NCI-H524 treated with DMSO at 0.1 percent for 48 hours (cell line): ENCODE measurements at regions not wholly inside any gene's neighbourhood (a gene's known extent, or its start where the extent isn't known, plus 50 kb on each side); places are given as distances from the start of the nearest gene placed in this dataset.

Experiments used
- DNase-seq: peaks from one replicate; lab custom pipeline; 2025; lab: John Stamatoyannopoulos, UW

DNA sequence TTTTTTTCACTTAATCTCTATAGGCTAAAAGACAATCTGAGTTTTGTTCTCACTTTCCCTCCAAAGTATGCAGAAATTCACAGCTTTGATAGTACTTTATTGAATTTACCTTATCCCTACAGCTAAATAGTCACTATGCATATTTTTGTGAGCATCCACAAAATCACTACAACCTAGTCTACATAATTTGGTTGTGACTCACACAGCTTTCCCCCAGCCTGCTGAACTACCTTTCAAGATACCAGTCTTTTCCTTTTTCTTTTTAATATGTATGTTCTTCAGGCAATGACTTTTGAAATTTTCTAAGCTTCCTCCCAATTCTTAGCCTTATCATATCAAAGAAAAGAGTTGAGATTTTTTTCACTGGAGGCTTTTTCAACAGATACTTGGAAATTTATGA is 347.3 kb upstream of the CDH6 start:
- DNase-seq: no peak

DNA sequence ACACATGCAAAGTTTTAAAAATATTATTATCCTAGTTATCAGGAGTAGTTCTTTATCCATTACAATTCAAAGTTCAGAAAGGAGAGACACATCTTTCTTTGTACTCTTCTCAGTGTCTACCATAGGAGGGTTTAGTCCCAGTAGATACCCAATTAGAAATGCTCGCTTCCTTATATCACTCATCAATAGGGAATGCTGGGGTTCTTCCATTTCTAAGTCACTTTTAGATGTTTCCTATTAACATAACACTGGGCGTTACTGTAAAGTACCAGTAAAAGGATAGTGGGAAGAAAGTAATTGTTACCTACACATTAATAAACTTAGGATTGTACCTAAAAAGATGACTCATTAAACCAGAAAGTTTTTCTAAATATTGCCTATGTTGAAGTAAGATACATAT is 348.3 kb upstream of the CDH6 start:
- DNase-seq: no peak

DNA sequence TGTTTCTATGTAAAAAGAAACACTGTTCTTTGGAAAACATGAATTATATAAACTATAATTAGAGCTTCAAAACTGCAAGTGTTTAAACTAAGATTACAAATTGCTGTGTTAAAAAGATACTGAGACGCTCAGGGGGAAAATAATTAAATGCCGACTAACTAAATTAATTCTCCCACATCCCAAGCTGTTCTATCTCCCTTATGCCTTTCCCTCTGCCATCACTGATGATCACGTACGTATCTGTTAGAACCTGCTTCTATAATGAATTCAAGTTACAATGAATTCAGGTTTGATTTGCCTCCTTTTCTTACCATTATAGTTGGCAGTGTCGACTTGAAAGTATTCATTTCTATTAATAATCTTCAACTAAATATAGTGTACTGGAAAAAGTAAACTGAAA is 349.9 kb upstream of the CDH6 start:
- no peak for DNase-seq

DNA sequence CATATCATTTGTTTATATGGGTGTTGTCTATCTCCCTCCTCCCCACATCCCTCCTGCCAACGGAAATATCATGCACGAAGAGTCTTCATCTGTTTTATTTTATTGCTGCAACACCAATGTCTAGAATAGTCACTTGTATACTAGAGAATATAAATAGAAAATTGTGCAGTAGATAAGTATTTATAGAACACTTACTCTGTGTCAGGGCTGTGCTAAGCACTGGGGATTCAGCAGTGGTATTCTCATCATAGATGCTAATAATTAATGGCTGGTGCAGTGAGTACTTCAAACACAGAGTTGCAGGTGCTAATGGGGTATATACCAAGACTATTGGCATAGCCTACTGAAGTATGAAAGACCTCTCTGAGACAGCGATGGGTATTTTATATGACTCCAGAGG is 353.5 kb upstream of the CDH6 start:
- DNase-seq: no peak

DNA sequence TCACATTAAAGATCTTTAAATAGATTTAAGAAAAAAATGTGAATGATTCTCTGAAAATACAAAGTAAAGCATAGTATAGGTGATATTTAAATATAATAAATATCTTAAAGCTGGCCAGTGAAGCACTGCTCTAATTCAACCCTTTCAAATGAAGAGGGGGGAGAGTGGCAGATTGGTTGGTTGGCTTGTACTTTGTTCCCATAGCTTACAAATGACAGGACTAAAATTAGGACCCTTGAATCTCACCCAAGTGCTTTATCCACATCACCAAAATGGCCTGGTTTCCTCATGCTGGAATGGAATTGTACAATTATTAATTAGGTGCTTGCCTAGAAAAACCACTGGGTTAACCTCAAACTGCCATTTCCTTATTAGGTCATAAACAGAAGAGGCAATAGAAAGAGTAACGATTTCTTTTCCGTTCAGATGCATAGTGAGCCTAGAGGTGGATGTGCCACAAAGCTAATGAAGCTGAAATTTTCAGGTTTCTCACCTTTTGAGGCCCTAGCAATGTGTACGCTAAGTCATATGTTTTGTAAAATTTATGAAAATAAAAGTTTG is 354.5 kb upstream of the CDH6 start:
- no peak for DNase-seq

DNA sequence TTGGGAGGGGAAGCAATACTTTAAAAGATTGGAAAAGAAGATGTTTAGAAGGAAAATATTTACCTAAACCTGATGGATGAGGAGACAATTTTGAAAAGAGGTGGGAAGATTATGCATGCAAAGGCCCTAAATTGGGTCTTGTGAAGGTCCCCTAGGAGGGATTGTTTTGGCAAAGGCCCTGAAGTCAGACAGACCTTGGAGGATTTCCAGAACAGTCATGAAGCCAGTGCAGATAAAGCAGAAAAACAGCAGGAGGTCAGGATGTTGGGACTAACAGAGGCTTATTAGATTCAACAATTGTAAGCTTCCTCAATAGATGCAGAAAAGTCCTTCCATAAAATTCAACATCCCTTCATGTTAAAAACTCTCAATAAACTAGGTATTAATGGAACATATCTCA is 361.0 kb upstream of the CDH6 start:
- no peak for DNase-seq

DNA sequence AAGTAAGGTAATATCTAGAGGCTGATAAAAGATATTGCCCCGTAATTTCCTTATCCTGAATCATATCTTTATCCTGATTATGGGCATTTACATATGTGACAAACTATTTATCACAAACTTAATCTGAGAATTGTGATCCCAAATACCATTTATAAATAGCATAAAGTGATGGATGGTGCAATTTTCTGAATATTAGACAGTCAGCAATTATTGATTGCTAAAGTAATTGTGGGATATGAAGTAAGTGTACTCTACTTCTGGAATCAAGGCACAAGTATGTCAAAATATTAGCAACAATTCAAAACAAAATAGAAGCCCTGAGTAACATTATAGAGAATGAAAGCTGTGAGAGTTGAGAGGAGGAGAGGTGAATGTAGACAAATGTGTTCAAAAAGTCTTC is 361.9 kb upstream of the CDH6 start:
- DNase-seq: no peak

DNA sequence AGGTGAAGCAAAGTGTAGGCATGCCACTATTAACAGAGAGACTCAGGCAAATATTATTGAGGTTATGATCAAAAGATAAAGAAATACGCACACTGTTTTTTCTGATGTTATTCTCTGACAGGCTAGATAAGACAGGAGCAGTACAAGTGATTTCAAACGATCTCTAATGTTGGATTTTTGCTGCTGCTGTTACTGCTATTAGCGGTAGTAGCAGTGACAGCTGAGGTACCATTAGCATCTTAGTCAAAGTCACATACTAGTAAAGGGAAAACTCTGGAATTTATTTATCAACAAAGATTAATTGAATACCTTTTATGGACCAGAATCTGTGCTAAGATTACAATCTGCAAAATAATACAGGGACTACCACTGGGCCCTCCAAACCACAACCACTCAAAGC is 362.4 kb upstream of the CDH6 start:
- DNase-seq: no peak

DNA sequence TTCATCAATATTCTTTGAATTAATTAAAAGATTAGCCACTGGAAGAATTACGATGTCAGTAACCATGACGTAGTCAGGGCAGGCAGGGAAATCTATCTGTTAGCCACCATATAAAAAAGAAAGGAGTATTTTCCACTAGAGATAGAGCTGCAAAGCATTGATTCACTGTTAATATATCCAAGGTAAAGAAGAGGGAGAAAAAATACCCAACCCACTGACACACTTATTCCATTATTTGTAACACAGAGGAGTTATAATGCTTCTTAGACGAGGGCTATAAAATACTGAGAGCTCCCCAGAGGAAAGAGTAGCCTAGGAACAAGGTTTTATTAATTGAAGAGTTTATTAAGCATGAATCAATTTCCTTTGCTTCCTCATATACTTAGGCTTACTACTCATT is 382.2 kb upstream of the CDH6 start:
- DNase-seq: no peak

DNA sequence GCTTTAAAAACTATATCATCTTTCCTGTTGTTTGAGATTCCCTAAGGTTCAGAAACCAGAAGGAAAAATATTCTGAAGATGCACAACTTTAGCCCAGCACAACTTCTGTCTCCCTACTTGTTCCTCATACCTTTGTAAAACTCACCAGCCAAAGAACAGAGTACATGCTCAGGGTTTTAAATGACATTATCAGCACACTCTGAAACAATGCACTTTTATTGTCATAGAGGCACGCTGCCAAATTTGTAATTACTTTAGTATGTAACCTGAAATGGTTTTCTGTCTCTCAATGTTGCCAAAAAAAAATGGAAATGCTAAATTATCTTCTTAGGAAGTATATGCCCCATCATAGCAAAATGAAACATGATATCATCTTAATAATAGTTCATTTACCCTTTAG is 383.6 kb upstream of the CDH6 start:
- no peak for DNase-seq

DNA sequence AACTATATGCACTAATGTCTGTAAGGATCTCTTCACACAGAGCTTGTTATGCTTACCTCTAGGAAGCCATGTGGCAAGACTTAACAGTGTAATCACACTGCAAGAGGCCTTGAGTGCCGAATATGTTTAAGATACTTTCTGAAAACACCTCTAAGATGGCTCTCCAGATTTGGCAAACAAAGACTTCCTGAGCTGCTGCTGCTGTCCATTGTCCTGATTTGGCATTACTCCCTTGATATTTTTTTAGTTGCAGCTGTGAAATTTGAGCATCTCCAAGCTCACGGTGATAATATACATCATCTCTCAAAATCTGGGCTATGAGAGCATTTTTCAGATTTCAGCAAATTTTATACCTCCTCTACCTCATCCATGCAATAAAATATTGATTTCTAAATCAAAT is 384.5 kb upstream of the CDH6 start:
- DNase-seq: no peak

DNA sequence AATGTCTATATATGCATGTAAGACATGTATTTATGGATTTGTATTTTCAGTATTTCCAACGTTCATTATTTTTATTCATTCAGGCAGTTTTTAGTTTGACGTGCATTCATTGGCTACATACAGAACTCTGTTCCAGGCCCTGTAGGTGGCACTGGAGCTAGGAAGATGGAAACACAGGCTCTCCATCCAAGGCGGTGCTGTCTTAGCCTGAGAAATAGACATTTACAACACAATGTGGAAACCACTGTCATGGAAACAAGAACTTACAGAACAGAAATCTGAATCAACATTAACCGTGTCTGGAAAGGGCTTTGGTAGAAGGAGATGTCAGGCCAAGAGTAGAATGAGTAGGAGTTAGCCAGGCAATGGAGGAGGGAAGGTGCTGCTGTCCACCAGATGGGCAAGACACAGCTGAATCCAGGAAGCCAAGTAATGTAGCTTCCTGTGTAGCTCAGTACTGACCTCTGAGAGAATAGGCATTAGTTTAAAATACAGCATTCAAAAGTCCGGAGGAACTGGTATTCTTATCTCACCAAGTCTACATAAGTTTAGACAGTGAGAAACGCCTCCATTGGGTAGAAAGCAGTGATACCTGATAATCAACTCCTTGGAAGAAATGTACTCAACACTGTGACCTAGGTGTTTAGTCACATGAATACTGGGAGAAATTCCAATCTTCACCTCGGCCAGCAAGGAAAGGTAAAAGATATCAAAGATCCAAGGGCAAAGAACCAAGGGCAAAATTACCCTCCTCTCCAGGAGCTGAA is 388.6 kb upstream of the CDH6 start:
- DNase-seq: no peak

DNA sequence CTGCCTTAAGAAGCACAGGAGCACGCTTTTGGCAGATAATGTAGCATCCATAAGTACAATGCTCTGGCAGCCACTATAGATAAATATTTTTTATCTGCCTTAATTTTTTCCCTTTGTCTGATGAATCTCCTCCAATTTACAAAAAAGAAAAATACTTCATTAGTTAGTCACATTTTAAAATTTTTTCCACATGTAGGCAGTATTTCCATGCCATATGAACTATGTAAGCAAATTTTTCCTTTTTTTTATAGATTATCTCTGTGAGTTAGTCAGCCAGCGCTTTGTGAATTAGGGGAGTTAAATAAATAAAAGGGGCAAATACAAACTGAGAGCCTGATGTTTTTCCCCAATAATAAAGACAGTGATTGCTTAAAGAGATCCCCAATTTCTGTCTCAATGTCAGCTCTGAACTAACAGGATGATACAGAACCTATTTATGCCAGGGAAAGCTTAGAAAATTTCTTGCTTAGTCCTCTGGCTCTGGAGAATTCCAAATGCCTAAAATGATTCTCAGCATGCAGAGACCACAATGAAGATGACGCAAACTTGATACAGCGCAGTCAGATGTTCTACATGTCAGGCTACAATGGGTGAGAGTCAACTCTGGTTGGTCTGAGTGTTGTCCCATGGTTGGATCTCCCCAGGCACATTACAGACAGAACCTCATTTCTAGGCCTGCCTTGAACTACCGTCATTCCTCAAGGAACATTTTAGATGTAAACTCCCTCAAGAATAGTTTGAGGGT is 390.4 kb upstream of the CDH6 start:
- DNase-seq: no peak

DNA sequence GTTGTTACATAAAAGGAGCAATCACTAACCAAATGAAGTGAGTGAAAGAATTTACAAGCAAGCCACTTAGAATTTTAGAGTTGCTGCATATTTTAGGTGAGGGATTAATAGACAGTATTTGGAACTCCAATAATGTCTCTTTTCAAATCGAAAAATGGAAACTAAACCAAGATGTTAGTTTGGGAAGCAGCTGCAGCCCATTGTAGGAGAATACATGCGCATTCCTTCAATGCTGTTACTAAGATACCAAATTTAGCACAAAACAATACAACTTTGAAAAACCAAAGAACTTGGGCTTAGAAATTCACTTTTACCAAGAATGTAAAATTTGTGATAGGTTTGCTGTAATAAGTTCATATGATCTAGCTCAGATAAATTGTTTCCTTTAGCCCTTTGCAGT is 411.8 kb upstream of the CDH6 start:
- no peak for DNase-seq

DNA sequence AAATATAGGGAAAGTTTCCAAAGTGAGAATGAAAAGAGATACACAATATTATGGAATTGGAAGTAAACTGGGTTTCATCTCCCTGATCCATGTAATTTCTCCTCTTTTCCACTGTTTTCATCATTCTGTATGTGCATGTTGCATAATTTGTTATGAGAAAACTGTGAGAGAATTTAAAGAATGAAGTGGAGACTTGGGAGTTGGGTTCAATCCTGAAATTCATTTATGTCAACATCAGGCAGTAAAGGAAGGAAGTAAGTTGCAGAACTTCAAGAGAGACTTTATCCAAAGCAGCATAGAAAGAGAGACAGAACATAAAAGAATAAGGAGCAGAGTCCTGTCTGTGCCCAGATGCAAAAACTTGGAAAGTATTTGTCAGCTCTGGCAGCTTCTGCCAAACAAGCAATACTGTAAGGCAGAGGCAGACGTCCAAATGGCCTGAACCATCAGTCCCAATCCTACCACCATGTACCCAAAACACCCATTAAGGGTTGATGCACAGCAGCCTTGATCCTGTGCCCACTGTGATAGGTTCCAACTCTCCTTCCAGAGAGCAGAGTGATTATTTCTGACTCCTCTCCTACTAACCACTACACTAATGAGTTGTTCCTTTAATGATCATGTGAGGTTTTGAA is 425.3 kb upstream of the CDH6 start:
- no peak for DNase-seq

DNA sequence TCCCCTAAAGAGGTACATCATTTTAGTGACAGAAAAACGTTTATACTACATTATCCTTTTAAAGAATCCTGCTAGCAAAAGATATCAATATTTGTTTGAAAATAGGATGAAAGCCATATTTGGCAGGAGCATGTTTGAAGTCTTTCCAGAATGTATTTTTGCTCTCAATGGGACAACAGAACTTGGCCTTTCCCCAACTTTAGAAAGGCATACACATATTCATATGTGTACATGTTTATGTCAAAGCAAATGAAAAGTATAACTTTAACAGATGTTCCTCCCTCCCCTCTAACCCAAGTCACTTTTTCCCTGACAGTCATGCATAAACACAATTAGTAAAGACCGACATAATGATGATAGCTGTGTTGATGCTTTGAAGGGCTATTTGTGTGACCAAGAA is 427.8 kb upstream of the CDH6 start:
- no peak for DNase-seq

DNA sequence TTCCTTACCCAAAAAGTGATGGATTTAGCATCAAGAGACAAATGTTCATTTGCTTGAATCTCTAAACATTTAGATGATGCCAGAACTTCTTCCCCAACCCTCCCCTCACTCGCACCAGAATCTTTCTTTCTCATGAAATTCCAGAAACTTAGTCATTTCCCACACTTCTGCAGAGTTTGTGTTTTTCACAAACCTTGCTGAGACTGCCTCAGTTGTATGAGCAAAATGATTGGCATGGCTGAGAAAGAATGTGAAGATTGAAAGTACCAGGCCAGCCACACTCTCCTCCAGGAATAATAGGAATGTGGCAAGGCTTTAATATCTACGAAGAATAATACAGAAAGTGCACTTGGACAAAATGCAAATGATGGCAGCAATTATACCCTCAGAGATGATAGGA is 428.3 kb upstream of the CDH6 start:
- no peak for DNase-seq

DNA sequence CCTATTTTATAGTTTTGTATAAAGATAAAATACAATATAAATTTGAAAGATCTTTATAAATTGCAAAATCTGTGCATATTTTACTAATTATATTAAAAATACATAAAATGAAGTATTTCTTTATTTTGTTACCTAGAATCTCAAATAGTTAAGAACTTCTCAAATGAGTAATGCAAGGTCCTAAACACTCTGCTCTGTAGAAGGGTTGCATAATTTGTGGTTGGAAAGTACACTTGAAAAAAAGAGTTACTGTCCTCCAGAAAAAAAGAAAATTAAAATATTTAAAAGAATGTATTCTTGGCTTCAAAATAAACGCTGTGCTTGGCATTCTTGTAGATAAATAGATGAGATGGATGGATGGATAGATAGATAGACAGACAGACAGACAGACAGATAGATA is 428.8 kb upstream of the CDH6 start:
- no peak for DNase-seq

DNA sequence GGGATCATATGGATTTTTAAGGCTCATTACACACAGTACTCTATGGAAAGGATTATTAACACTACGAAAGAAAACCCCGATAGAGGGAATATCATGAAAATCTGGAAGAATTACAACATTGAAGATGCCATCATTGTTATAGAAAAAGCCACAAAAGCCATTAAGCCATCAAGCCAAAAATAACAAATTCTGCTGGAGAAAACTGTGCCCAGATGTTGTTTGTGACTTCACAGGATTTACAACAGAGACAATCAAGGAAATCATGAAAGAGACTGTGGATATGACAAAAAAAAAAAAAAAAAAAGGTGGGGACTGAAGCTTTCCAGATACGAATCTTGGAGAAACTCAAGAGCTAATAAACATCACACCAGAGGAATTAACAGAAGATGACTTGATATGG is 433.8 kb upstream of the CDH6 start:
- DNase-seq: no peak

DNA sequence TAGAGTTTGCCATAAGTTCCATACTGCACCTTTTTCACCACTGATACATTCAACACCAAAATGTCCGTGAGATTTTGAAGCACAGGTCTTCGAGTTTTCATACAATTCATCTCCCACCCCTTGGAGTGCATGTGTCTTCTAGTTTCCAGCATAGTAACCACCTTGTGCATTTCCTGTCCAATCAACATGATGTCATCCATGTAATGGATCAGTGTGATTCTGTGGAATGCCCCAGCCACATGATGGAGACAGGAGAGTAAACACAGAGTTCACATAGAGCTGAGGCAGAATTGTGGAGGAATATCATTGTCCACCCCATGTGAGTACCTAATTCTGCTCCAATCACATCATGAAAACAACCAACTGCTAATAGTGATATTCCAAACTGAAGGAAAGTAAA is 441.5 kb upstream of the CDH6 start:
- no peak for DNase-seq

DNA sequence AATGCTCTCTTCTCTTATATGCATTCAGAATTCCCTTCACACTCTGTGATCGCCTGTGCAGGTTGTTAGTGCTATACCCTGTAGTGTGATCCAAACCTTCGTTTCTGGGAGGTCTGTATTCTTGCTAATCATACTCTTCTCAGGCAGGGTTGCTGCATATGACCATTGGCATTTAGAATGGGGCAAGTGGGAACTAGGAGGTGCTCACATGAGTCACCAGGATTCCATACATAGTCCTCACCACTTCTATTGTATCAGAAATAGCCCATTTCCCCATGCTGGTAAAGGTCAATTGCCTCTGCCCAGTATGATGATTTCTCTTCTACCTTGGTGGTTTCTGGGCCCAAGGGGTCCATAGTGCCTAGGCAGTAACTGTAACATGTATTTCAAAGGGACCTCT is 443.5 kb upstream of the CDH6 start:
- DNase-seq: no peak

DNA sequence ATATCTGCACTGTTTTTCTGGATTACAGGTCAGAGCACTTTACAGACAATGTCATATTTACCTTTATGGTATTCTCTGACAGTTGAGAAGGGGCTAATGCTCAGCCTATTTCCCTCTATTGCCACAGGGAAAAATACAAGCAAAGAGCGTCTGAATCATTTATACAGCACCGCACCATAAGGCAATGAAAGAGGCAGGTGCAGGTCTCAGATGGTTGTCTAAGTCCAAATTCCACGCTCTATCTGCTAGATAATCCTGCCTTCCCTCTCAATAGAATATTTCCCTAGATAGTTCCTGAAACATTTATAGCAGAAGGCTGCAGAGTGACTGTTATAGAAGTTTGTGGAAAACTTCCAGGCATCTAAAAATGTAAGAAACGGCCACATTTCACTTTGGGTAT is 446.1 kb upstream of the CDH6 start:
- DNase-seq: no peak

DNA sequence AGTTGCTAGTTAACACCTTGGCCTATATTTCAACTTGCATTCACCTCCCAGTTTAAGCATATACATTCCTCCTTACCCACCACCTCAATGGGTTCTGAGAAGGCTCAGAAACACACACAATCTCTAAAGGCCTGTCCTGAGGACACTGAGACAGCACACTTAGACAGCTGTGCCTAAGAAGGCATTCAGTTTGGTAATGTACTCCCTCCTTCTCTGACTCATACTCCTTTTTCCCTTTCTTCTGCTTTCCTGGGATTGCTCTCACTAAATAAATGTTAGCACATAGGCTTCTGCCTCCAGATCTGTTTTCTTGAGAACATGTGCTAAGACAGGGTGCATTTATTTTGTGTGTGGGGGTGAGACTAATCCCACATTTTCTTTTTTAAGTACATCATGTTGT is 456.8 kb upstream of the CDH6 start:
- no peak for DNase-seq
